ENCODE measurements at regions not wholly inside any gene's neighbourhood (a gene's known extent, or its start where the extent isn't known, plus 50 kb on each side); places are given as distances from the start of the nearest gene placed in this dataset.

GRCh38 chr13:76421011-76421410 lies 465.2 kb downstream of the KCTD12 start:
- TF ChIP-seq, protein P1, sequence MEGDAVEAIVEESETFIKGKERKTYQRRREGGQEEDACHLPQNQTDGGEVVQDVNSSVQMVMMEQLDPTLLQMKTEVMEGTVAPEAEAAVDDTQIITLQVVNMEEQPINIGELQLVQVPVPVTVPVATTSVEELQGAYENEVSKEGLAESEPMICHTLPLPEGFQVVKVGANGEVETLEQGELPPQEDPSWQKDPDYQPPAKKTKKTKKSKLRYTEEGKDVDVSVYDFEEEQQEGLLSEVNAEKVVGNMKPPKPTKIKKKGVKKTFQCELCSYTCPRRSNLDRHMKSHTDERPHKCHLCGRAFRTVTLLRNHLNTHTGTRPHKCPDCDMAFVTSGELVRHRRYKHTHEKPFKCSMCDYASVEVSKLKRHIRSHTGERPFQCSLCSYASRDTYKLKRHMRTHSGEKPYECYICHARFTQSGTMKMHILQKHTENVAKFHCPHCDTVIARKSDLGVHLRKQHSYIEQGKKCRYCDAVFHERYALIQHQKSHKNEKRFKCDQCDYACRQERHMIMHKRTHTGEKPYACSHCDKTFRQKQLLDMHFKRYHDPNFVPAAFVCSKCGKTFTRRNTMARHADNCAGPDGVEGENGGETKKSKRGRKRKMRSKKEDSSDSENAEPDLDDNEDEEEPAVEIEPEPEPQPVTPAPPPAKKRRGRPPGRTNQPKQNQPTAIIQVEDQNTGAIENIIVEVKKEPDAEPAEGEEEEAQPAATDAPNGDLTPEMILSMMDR (IDR thresholded peaks at IDR 0.05) = no peak
- TF ChIP-seq POLR2A (IDR thresholded peaks at IDR 0.05; ENCODE audit: low read depth) = no peak
